PC-3 (cell line): ENCODE measurements at regions not wholly inside any gene's neighbourhood (a gene's known extent, or its start where the extent isn't known, plus 50 kb on each side); places are given as distances from the start of the nearest gene placed in this dataset.

Source experiments
- ATAC-seq: fragments of 200-7000 bp; cut with Tn5 transposase; 2 replicates; pipeline ENCODE4 v1.9.1; 2020; ENCODE audit warnings: mild to moderate bottlenecking, moderate library complexity
- BruUV-seq: library from RNA; stranded (reverse); fragments of 400-500 nt; replicated peaks from 2 replicates; lab custom pipeline; 2021; lab: Mats Ljungman, UMichigan
- CTCF ChIA-PET: fragments of 300-600 bp; sonication (Branson Sonifier 250); formaldehyde crosslinking; loops from one replicate; lab custom pipeline; 2022; ENCODE audit warnings: antibody characterized with exemption; lab: Charles Lee
- POLR2A ChIA-PET: fragments of 300-600 bp; sonication (Branson Sonifier 250); formaldehyde crosslinking; loops from one replicate; lab custom pipeline; 2022; ENCODE audit warnings: antibody characterized with exemption; ENCODE audit not compliant: unreplicated experiment; lab: Charles Lee
- DNase-seq: peaks from one replicate; pipeline ENCODE4 v3.0.0-alpha.2; 2015
- H2AFZ ChIP-seq: fragments of 300-600 bp; sonication (generic); 2 replicates; pipeline ENCODE4 v1.6.0; 2016; ENCODE audit warnings: antibody characterized with exemption, low read length
- H3F3A ChIP-seq: fragments of 300-600 bp; sonication (generic); one replicate; pipeline ENCODE4 v1.6.0; 2017; ENCODE audit warnings: antibody characterized with exemption, low read length, control low read depth, mild to moderate bottlenecking; ENCODE audit not compliant: unreplicated experiment
- H3K27ac ChIP-seq: fragments of 300-600 bp; sonication (generic); 2 replicates; pipeline ENCODE4 v1.5.1; 2016; ENCODE audit warnings: mild to moderate bottlenecking, low read length
- H3K27me3 ChIP-seq: fragments of 300-600 bp; sonication (generic); 2 replicates; pipeline ENCODE4 v1.6.1; 2016; ENCODE audit warnings: low read length, mixed read lengths
- H3K36me3 ChIP-seq: fragments of 300-600 bp; sonication (generic); 2 replicates; pipeline ENCODE4 v1.6.1; 2016; ENCODE audit warnings: low read depth, mixed run types, low read length, mixed read lengths
- H3K4me1 ChIP-seq: fragments of 300-600 bp; sonication (generic); 2 replicates; pipeline ENCODE4 v1.5.1; 2016; ENCODE audit warnings: low read length; ENCODE audit not compliant: insufficient read depth
- H3K4me2 ChIP-seq: fragments of 300-600 bp; sonication (generic); 2 replicates; pipeline ENCODE4 v1.6.0; 2016; ENCODE audit warnings: low read length
- H3K4me3 ChIP-seq: fragments of 300-600 bp; sonication (generic); 2 replicates; pipeline ENCODE4 v1.5.1; 2016; ENCODE audit warnings: mild to moderate bottlenecking, low read length, mixed read lengths
- H3K79me2 ChIP-seq: fragments of 300-600 bp; sonication (generic); 2 replicates; pipeline ENCODE4 v1.6.1; 2017; ENCODE audit warnings: low read length, mixed read lengths
- H3K9ac ChIP-seq: fragments of 300-600 bp; sonication (generic); 2 replicates; pipeline ENCODE4 v1.6.0; 2016; ENCODE audit warnings: mild to moderate bottlenecking, low read length
- H3K9me2 ChIP-seq: fragments of 300-600 bp; sonication (generic); replicated peaks from 2 replicates; pipeline ENCODE4 v1.6.1; 2016; ENCODE audit warnings: mixed run types, low read length, mixed read lengths
- H3K9me3 ChIP-seq: fragments of 300-600 bp; sonication (generic); 2 replicates; pipeline ENCODE4 v1.6.1; 2016; ENCODE audit warnings: low read length, mixed read lengths
- H4K20me1 ChIP-seq: fragments of 300-600 bp; sonication (generic); 2 replicates; pipeline ENCODE4 v1.6.1; 2016; ENCODE audit warnings: low read length, mixed read lengths
- CTCF ChIP-seq: fragments of 300-600 bp; sonication (generic); conservative IDR thresholded peaks from 2 replicates; pipeline ENCODE4 v1.5.1; 2017; ENCODE audit warnings: antibody characterized with exemption, low read depth, mild to moderate bottlenecking, low read length
- EZH2 ChIP-seq: fragments of 300-600 bp; sonication (generic); IDR thresholded peaks from one replicate; pipeline ENCODE4 v1.6.1; 2017; ENCODE audit warnings: antibody characterized with exemption, mild to moderate bottlenecking, low read length; ENCODE audit not compliant: unreplicated experiment
- EZH2phosphoT487 ChIP-seq: fragments of 300-600 bp; sonication (generic); IDR thresholded peaks from 2 replicates; pipeline ENCODE4 v1.6.1; 2018; ENCODE audit warnings: mild to moderate bottlenecking, antibody characterized with exemption, low read length, borderline replicate concordance
- intact Hi-C: fragments of 100-400 bp; cut with micrococcal nuclease; formaldehyde crosslinking; loops from 2 replicates; pipeline ENCODE4 v1.9.0; 2023

DNA sequence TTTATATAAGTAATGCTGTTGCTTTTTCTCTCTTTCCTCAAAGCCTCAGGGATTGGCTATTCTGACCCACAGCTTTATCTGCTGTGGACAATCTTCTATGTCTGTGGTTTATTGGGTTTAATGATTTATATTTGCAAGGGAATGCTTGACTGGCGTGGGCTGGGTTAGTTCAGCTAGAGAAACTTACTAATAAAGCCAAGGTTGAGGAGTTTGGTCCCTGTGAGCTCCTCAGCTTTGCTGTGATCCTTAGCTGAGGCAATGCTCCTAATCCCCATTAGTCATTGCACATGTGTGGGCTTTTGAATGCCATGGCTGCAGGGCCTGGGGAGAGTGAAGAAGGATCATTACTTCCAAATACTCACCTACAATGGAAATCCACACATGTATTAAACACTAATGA is 179.3 kb downstream of the ZNF326 start:
- ChIA-PET POLR2A (no interaction called here), CTCF (no interaction called here)
- BruUV-seq = no TSS peak
- H3K27ac ChIP-seq = no peak overlapping the region
- no peaks in the 10 kb centered on the region for H4K20me1 ChIP-seq
- ATAC-seq = no peak
- intact Hi-C loops = no loop called here
- no peak for DNase-seq
- H3K9ac ChIP-seq = no peak overlapping the region
- H3F3A ChIP-seq = no peaks in the 10 kb centered on the region
- H3K36me3 ChIP-seq = no peaks in the 10 kb centered on the region
- H3K79me2 ChIP-seq = no peaks in the 10 kb centered on the region
- H3K9me3 ChIP-seq = no peaks in the 10 kb centered on the region
- H3K4me2 ChIP-seq = no peak overlapping the region
- H3K4me3 ChIP-seq = no peak overlapping the region
- H3K27me3 ChIP-seq = peaks cover 31% of the 10 kb centered on the region
- TF ChIP-seq CTCF = no peak
- TF ChIP-seq EZH2phosphoT487 = no peak
- no peak for TF ChIP-seq EZH2
- H3K4me1 ChIP-seq = no peaks in the 10 kb centered on the region
- no peak overlapping the region for H2AFZ ChIP-seq
- H3K9me2 ChIP-seq = no peaks in the 10 kb centered on the region

GRCh38 chr1:90162216-90162615 is 167.3 kb downstream of the ZNF326 start:
- Histone ChIP-seq H3K9ac (no peak overlapping the region), H3F3A (no peaks in the 10 kb centered on the region), H3K79me2 (no peaks in the 10 kb centered on the region), H2AFZ (no peak overlapping the region), H3K36me3 (no peaks in the 10 kb centered on the region), H3K27me3 (peaks cover 84% of the 10 kb centered on the region), H3K4me2 (no peak overlapping the region), H3K9me2 (no peaks in the 10 kb centered on the region), H3K9me3 (no peaks in the 10 kb centered on the region), H3K4me3 (no peak overlapping the region), H3K4me1 (no peaks in the 10 kb centered on the region), H4K20me1 (no peaks in the 10 kb centered on the region), H3K27ac (no peak overlapping the region)
- intact Hi-C loops = no loop called here
- POLR2A ChIA-PET = no interaction called here
- no TSS peak for BruUV-seq
- ATAC-seq (no peak), DNase-seq (no peak)
- CTCF ChIA-PET = no interaction called here
- no peak for TF ChIP-seq EZH2
- no peak for TF ChIP-seq CTCF
- no peak for TF ChIP-seq EZH2phosphoT487

GRCh38 chr1:90161625-90162024 is 166.7 kb downstream of the ZNF326 start:
- Histone ChIP-seq H3F3A (no peaks in the 10 kb centered on the region), H3K4me2 (no peak overlapping the region), H3K9ac (no peak overlapping the region), H3K79me2 (no peaks in the 10 kb centered on the region), H3K27ac (no peak overlapping the region), H3K9me3 (no peaks in the 10 kb centered on the region), H3K27me3 (peaks cover 89% of the 10 kb centered on the region), H3K4me1 (no peaks in the 10 kb centered on the region), H2AFZ (no peak overlapping the region), H3K36me3 (no peaks in the 10 kb centered on the region), H3K9me2 (no peaks in the 10 kb centered on the region), H4K20me1 (no peaks in the 10 kb centered on the region), H3K4me3 (no peak overlapping the region)
- ChIA-PET POLR2A (no interaction called here), CTCF (no interaction called here)
- TF ChIP-seq EZH2phosphoT487 (no peak), CTCF (no peak), EZH2 (no peak)
- intact Hi-C loops = no loop called here
- ATAC-seq = no peak
- BruUV-seq = no TSS peak
- no peak for DNase-seq
